ENCODE measurements at regions not wholly inside any gene's neighbourhood (a gene's known extent, or its start where the extent isn't known, plus 50 kb on each side); places are given as distances from the start of the nearest gene placed in this dataset.

- no peaks in the 10 kb centered on the region for H3K9me3 Mint-ChIP-seq
- H3K27ac Mint-ChIP-seq: no peak overlapping the region
- H3K4me1 Mint-ChIP-seq (ENCODE audit: low read depth in 2 of 2): peaks cover 0 to under 1% of the 10 kb centered on the region in 2 donors
- H3K36me3 Mint-ChIP-seq: no peaks in the 10 kb centered on the region
- DNase-seq (ENCODE audit: low spot score): no peak
- H3K27me3 Mint-ChIP-seq: peaks cover 21 to 26% of the 10 kb centered on the region in 2 donors
- H3K4me3 Mint-ChIP-seq: no peak overlapping the region
- ATAC-seq: no peak
Observed at GRCh38 chr11:120061036-120061760, 76.7 kb downstream of the TRIM29 start.

DNA sequence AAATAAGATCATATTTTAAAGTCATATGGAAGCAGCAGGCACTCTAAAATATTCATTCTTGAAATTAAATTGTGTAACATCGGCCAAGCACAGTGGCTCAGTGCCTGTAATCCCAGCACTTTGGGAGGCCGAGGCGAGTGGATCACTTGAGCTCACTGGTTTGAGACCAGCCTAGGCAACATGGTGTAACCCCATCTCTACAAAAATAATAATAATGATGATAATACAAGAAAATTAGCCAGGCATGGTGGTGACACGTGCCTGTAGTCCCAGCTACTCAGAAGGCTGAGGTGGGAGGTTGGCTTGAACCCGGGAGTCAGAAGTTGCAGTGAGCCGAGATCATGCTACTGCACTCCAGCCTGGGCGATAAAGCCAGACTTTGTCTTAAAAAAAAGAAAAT is 77.4 kb downstream of the TRIM29 start:
- Mint-ChIP-seq H3K27me3 (peaks cover 25 to 33% of the 10 kb centered on the region in 2 donors), H3K9me3 (no peaks in the 10 kb centered on the region), H3K27ac (no peak overlapping the region), H3K4me1 (ENCODE audit: low read depth in 2 of 2) (no peaks in the 10 kb centered on the region), H3K36me3 (no peaks in the 10 kb centered on the region), H3K4me3 (no peak overlapping the region)
- DNase-seq (ENCODE audit: low spot score): no peak
- no peak for ATAC-seq

DNA sequence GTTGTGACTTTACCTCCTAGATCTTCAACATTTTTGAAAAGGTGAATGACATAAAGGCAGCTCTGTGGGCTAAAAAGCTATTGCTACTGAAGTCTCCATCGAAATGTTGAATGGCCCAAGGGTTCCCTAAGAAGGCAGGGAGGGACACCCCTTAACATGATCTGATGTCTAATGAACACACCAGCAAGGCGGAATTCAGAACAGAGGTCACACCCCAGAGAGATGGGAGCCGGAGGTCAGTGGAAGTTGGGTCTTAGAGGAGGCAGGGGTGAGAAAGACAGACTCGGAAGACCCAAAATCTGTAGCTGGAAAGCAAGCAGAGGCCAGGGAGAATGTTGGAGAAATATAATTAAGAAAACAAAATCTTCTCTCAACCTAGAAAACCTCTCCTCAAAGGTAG is 79.0 kb downstream of the TRIM29 start:
- ATAC-seq: no peak
- H3K27ac Mint-ChIP-seq: no peak overlapping the region

GRCh38 chr11:120057595-120058581 is 80.0 kb downstream of the TRIM29 start:
- no peak for DNase-seq (ENCODE audit: low spot score)
- Mint-ChIP-seq H3K27me3 (peaks cover 25 to 49% of the 10 kb centered on the region in 2 donors), H3K9me3 (no peaks in the 10 kb centered on the region), H3K4me1 (ENCODE audit: low read depth in 2 of 2) (no peaks in the 10 kb centered on the region), H3K4me3 (no peak overlapping the region), H3K36me3 (no peaks in the 10 kb centered on the region), H3K27ac (no peak overlapping the region)
- ATAC-seq: no peak

More for the DNA sequence above, 79.0 kb downstream of the TRIM29 start:
- no peaks in the 10 kb centered on the region for H3K9me3 Mint-ChIP-seq
- H3K27me3 Mint-ChIP-seq: peaks cover 25 to 39% of the 10 kb centered on the region in 2 donors
- DNase-seq (ENCODE audit: low spot score): no peak
- no peaks in the 10 kb centered on the region for H3K4me1 Mint-ChIP-seq (ENCODE audit: low read depth in 2 of 2)
- H3K4me3 Mint-ChIP-seq: no peak overlapping the region
- no peaks in the 10 kb centered on the region for H3K36me3 Mint-ChIP-seq

- Mint-ChIP-seq H3K4me1 (ENCODE audit: low read depth in 2 of 2) (no peaks in the 10 kb centered on the region), H3K27me3 (peaks cover 33 to 52% of the 10 kb centered on the region in 2 donors), H3K36me3 (no peaks in the 10 kb centered on the region), H3K4me3 (no peak overlapping the region), H3K27ac (no peak overlapping the region), H3K9me3 (no peaks in the 10 kb centered on the region)
- no peak for DNase-seq (ENCODE audit: low spot score)
- ATAC-seq: no peak
Observed at GRCh38 chr11:120057028-120057330, 80.9 kb downstream of the TRIM29 start.

- ATAC-seq: no peak
- H3K4me1 Mint-ChIP-seq (ENCODE audit: low read depth in 2 of 2): no peaks in the 10 kb centered on the region
- no peaks in the 10 kb centered on the region for H3K36me3 Mint-ChIP-seq
- no peak overlapping the region for H3K4me3 Mint-ChIP-seq
- no peak for DNase-seq (ENCODE audit: low spot score)
- no peaks in the 10 kb centered on the region for H3K9me3 Mint-ChIP-seq
- H3K27me3 Mint-ChIP-seq: peaks cover 35 to 49% of the 10 kb centered on the region in 2 donors
- H3K27ac Mint-ChIP-seq: no peak overlapping the region
Observed at GRCh38 chr11:120056301-120057027, 81.4 kb downstream of the TRIM29 start.

DNA sequence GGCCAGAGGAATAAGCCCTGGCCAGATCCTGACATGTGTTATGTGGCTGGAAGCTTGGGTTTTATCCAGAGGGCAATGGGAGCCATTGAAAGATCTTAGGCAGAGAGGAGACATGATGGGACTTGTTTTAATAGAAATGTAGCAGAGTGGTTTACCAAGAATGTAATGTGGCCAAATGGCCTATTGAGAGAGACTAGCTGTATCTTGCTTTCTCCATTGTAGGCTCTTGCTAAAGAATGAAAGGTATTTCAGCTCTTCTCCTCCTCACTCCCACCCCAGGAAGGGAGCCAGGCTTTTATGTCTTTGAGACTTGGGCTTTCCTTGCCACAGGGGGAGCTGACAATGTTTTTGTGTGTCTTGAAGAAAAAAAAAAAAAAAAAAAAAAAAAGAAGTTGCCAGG is 82.3 kb downstream of the TRIM29 start:
- ATAC-seq (no peak), DNase-seq (ENCODE audit: low spot score) (no peak)
- H3K9me3 Mint-ChIP-seq: no peaks in the 10 kb centered on the region
- H3K27ac Mint-ChIP-seq: no peak overlapping the region
- H3K36me3 Mint-ChIP-seq: no peaks in the 10 kb centered on the region
- H3K4me3 Mint-ChIP-seq: no peak overlapping the region
- H3K27me3 Mint-ChIP-seq: peaks cover 33 to 45% of the 10 kb centered on the region in 2 donors
- no peaks in the 10 kb centered on the region for H3K4me1 Mint-ChIP-seq (ENCODE audit: low read depth in 2 of 2)

DNA sequence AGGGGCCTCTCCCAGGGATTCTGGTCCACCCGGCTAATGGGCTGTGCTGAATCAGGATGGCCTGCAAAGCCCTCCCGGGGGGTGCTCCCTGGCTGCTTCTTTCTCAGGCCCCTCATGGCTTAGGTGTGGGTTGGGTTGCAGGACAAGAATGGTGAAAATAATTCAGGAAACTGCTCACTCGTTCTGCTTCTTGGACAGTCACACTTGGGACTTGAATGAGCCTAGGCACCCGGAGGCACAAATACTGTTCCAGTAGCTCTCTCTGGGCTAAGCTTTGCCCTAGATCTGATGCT is 83.2 kb downstream of the TRIM29 start:
- H3K36me3 Mint-ChIP-seq: no peaks in the 10 kb centered on the region
- peaks cover 39 to 53% of the 10 kb centered on the region in 2 donors for H3K27me3 Mint-ChIP-seq
- no peak overlapping the region for H3K27ac Mint-ChIP-seq
- H3K9me3 Mint-ChIP-seq: no peaks in the 10 kb centered on the region
- H3K4me3 Mint-ChIP-seq: no peak overlapping the region
- ATAC-seq (no peak), DNase-seq (ENCODE audit: low spot score) (no peak)
- H3K4me1 Mint-ChIP-seq (ENCODE audit: low read depth in 2 of 2): no peaks in the 10 kb centered on the region

GRCh38 chr11:120054016-120054752 is 83.7 kb downstream of the TRIM29 start:
- no peaks in the 10 kb centered on the region for H3K36me3 Mint-ChIP-seq
- H3K9me3 Mint-ChIP-seq: no peaks in the 10 kb centered on the region
- H3K27me3 Mint-ChIP-seq: peaks cover 39 to 54% of the 10 kb centered on the region in 2 donors
- H3K4me3 Mint-ChIP-seq: no peak overlapping the region
- no peak overlapping the region for H3K27ac Mint-ChIP-seq
- DNase-seq (ENCODE audit: low spot score): no peak
- ATAC-seq: no peak
- no peaks in the 10 kb centered on the region for H3K4me1 Mint-ChIP-seq (ENCODE audit: low read depth in 2 of 2)

GRCh38 chr11:120052196-120052775 is 85.6 kb downstream of the TRIM29 start:
- Mint-ChIP-seq H3K27me3 (peaks cover 32 to 49% of the 10 kb centered on the region in 2 donors), H3K4me3 (no peak overlapping the region), H3K4me1 (ENCODE audit: low read depth in 2 of 2) (no peaks in the 10 kb centered on the region), H3K36me3 (peaks cover 7% of the 10 kb centered on the region), H3K27ac (no peak overlapping the region), H3K9me3 (no peaks in the 10 kb centered on the region)
- ATAC-seq (peak in 1 of 2 donors; percentile 41), DNase-seq (ENCODE audit: low spot score) (no peak)

GRCh38 chr11:120044011-120044675 is 93.8 kb downstream of the TRIM29 start:
- DNase-seq (ENCODE audit: low spot score) (no peak), ATAC-seq (no peak)
- Mint-ChIP-seq H3K4me3 (no peak overlapping the region), H3K27ac (no peak overlapping the region), H3K36me3 (peaks cover 22% of the 10 kb centered on the region), H3K9me3 (peaks cover 8% of the 10 kb centered on the region), H3K4me1 (ENCODE audit: low read depth in 2 of 2) (no peaks in the 10 kb centered on the region), H3K27me3 (peaks cover 38 to 69% of the 10 kb centered on the region in 2 donors)

GRCh38 chr11:120043328-120043945 is 94.5 kb downstream of the TRIM29 start:
- no peak overlapping the region for H3K4me3 Mint-ChIP-seq
- peak; percentile 11 to 41 for ATAC-seq
- H3K4me1 Mint-ChIP-seq (ENCODE audit: low read depth in 2 of 2): no peaks in the 10 kb centered on the region
- no peak overlapping the region for H3K27ac Mint-ChIP-seq
- no peak for DNase-seq (ENCODE audit: low spot score)
- H3K36me3 Mint-ChIP-seq: peaks cover 22% of the 10 kb centered on the region
- peaks cover 41 to 74% of the 10 kb centered on the region in 2 donors for H3K27me3 Mint-ChIP-seq
- H3K9me3 Mint-ChIP-seq: peaks cover 8% of the 10 kb centered on the region

All from natural killer cell treated with Interleukin-12 subunit alpha and Interleukin-12 subunit beta and Interleukin-15 and Interleukin-18, amount 100 ng/mL, for 72 hours (primary cell).